NB4 (cell line): ENCODE measurements at regions not wholly inside any gene's neighbourhood (a gene's known extent, or its start where the extent isn't known, plus 50 kb on each side); places are given as distances from the start of the nearest gene placed in this dataset.
A peak's percentile ranks its signal among the peaks of the same experiment; 100 is the strongest.

ENCODE experiments used
- DNase-seq: peaks from one replicate; pipeline ENCODE4 v3.0.0; 2010; ENCODE audit warnings: low read depth
- H3K4me3 ChIP-seq: one replicate; pipeline ENCODE4 v1.5.1; 2011; ENCODE audit warnings: mild to moderate bottlenecking, low read depth, low read length, moderate library complexity
- CTCF ChIP-seq: IDR thresholded peaks from one replicate; pipeline ENCODE4 v1.5.1; 2012; ENCODE audit warnings: low read depth, low read length
- MAX ChIP-seq: IDR thresholded peaks from 2 replicates; pipeline ENCODE4 v1.6.1; 2011; ENCODE audit warnings: low read depth, low read length
- MYC ChIP-seq: IDR thresholded peaks from 2 replicates; pipeline ENCODE4 v1.6.1; 2011; ENCODE audit warnings: low read depth, low read length
- POLR2A ChIP-seq: IDR thresholded peaks from 2 replicates; pipeline ENCODE4 v1.6.1; 2011; ENCODE audit warnings: mild to moderate bottlenecking; ENCODE audit not compliant: insufficient read length; ENCODE audit errors: extremely low read depth

- DNase-seq, result no peak
- H3K4me3 ChIP-seq, result no peak overlapping the region
- TF ChIP-seq MYC (no peak), POLR2A (no peak)
These were observed 79.1 kb upstream of the FOXB1 start for GRCh38 chr15:59924812-59925522.

- H3K4me3 ChIP-seq, result no peak overlapping the region
- DNase-seq, result no peak
- no peak for TF ChIP-seq MYC
These were observed 80.0 kb upstream of the FOXB1 start for GRCh38 chr15:59924096-59924495.

GRCh38 chr15:59923508-59923907 is 80.6 kb upstream of the FOXB1 start:
- no peak overlapping the region for H3K4me3 ChIP-seq
- no peak for DNase-seq
- TF ChIP-seq POLR2A (no peak), MYC (no peak), MAX (no peak), CTCF (no peak)

GRCh38 chr15:59918994-59919951 is 84.8 kb upstream of the FOXB1 start:
- H3K4me3 ChIP-seq, result no peak overlapping the region
- DNase-seq, result no peak
- TF ChIP-seq CTCF (no peak), MAX (no peak), MYC (no peak), POLR2A (no peak)

- peak; percentile 68 for DNase-seq
These were observed 86.5 kb upstream of the FOXB1 start for GRCh38 chr15:59917504-59918157.

GRCh38 chr15:59906046-59906445 is 98.1 kb upstream of the FOXB1 start:
- H3K4me3 ChIP-seq, result no peak overlapping the region
- no peak for DNase-seq
- TF ChIP-seq MYC, result no peak
- no peak for TF ChIP-seq CTCF
- TF ChIP-seq MAX, result no peak
- TF ChIP-seq POLR2A, result no peak

More at GRCh38 chr15:59917504-59918157, 86.5 kb upstream of the FOXB1 start:
- TF ChIP-seq POLR2A (no peak), CTCF (peak; percentile 57), MAX (peak; percentile 52; the same call in 1 of the 2 replicates), MYC (peak; percentile 39; the same call in 1 of the 2 replicates)
- H3K4me3 ChIP-seq, result no peak overlapping the region
